H9 (cell line): ENCODE measurements at regions not wholly inside any gene's neighbourhood (a gene's known extent, or its start where the extent isn't known, plus 50 kb on each side); places are given as distances from the start of the nearest gene placed in this dataset.

Experiments
- DNase-seq: peaks from one replicate; pipeline ENCODE4 v3.0.0-alpha.2; 2017
- H2AFZ ChIP-seq: one replicate; pipeline ENCODE4 v1.6.1; 2013; ENCODE audit warnings: mild to moderate bottlenecking, low read length, control low read depth, moderate library complexity
- H2AK5ac ChIP-seq: 2 replicates; pipeline ENCODE4 v1.6.1; 2013; ENCODE audit warnings: low read length, control low read depth, mixed read lengths; ENCODE audit not compliant: insufficient read length
- H2BK120ac ChIP-seq: one replicate; pipeline ENCODE4 v1.6.1; 2013; ENCODE audit warnings: low read depth, mild to moderate bottlenecking, low read length, control low read depth, inconsistent platforms; ENCODE audit not compliant: poor library complexity, severe bottlenecking
- H2BK12ac ChIP-seq: 2 replicates; pipeline ENCODE4 v1.6.1; 2013; ENCODE audit warnings: low read length, control low read depth, mixed read lengths, low read depth; ENCODE audit not compliant: insufficient read length
- H2BK15ac ChIP-seq: 2 replicates; pipeline ENCODE4 v1.6.1; 2013; ENCODE audit warnings: low read depth, low read length, control low read depth
- H2BK20ac ChIP-seq: one replicate; pipeline ENCODE4 v1.6.1; 2013; ENCODE audit warnings: low read depth, mild to moderate bottlenecking, low read length, control low read depth, inconsistent platforms; ENCODE audit not compliant: poor library complexity, severe bottlenecking
- H2BK5ac ChIP-seq: 2 replicates; pipeline ENCODE4 v1.6.1; 2013; ENCODE audit warnings: low read length, control low read depth, mixed read lengths; ENCODE audit not compliant: insufficient read length
- H3K14ac ChIP-seq: 2 replicates; pipeline ENCODE4 v1.6.1; 2013; ENCODE audit warnings: low read length, control low read depth; ENCODE audit not compliant: insufficient read depth
- H3K18ac ChIP-seq: 2 replicates; pipeline ENCODE4 v1.6.1; 2013; ENCODE audit warnings: low read depth, mild to moderate bottlenecking, mixed read lengths, low read length, control low read depth; ENCODE audit not compliant: insufficient read length
- H3K23ac ChIP-seq: 2 replicates; pipeline ENCODE4 v1.6.1; 2013; ENCODE audit warnings: low read length, control low read depth, mixed read lengths, low read depth; ENCODE audit not compliant: insufficient read length
- H3K23me2 ChIP-seq: 2 replicates; pipeline ENCODE4 v1.6.1; 2013; ENCODE audit warnings: low read depth, mild to moderate bottlenecking, mixed read lengths, low read length, control low read depth; ENCODE audit not compliant: insufficient read length, poor library complexity, severe bottlenecking
- H3K27ac ChIP-seq: 2 replicates; pipeline ENCODE4 v1.5.1; 2013; ENCODE audit warnings: low read length, control low read depth, mixed read lengths, low read depth; ENCODE audit not compliant: insufficient read length
- H3K27me3 ChIP-seq: 2 replicates; pipeline ENCODE4 v1.6.1; 2013; ENCODE audit warnings: low read length, control low read depth, inconsistent platforms; ENCODE audit not compliant: insufficient read depth
- H3K4ac ChIP-seq: 2 replicates; pipeline ENCODE4 v1.6.1; 2013; ENCODE audit warnings: low read depth, mild to moderate bottlenecking, control low read depth, inconsistent platforms, low read length, moderate library complexity
- H3K4me1 ChIP-seq: 2 replicates; pipeline ENCODE4 v1.6.1; 2013; ENCODE audit warnings: low read length, control low read depth, inconsistent platforms; ENCODE audit not compliant: insufficient read depth
- H3K4me2 ChIP-seq: 2 replicates; pipeline ENCODE4 v1.6.1; 2013; ENCODE audit warnings: low read length, control low read depth, mixed read lengths; ENCODE audit not compliant: insufficient read length, insufficient read depth
- H3K56ac ChIP-seq: 2 replicates; pipeline ENCODE4 v1.6.1; 2013; ENCODE audit warnings: low read depth, mild to moderate bottlenecking, mixed read lengths, low read length, control low read depth; ENCODE audit not compliant: insufficient read length
- H3K79me1 ChIP-seq: 2 replicates; pipeline ENCODE4 v1.6.1; 2013; ENCODE audit warnings: low read depth, mild to moderate bottlenecking, moderate library complexity, low read length, control low read depth, inconsistent platforms; ENCODE audit not compliant: insufficient read depth, poor library complexity, severe bottlenecking
- H3K79me2 ChIP-seq: 2 replicates; pipeline ENCODE4 v1.6.1; 2013; ENCODE audit warnings: low read length, control low read depth, inconsistent platforms; ENCODE audit not compliant: insufficient read depth
- H3K9ac ChIP-seq: 2 replicates; pipeline ENCODE4 v1.6.1; 2013; ENCODE audit warnings: low read length, control low read depth, mixed read lengths; ENCODE audit not compliant: insufficient read length; ENCODE audit errors: extremely low read depth
- H3K9me3 ChIP-seq: one replicate; pipeline ENCODE4 v1.6.1; 2013; ENCODE audit warnings: low read depth, low read length, inconsistent platforms; ENCODE audit not compliant: control insufficient read depth
- H3T11ph ChIP-seq: one replicate; pipeline ENCODE4 v1.6.1; 2013; ENCODE audit warnings: mild to moderate bottlenecking, low read length, control low read depth, inconsistent platforms
- H4K20me1 ChIP-seq: one replicate; pipeline ENCODE4 v1.6.1; 2013; ENCODE audit not compliant: control insufficient read depth, insufficient read length, insufficient read depth
- H4K5ac ChIP-seq: 2 replicates; pipeline ENCODE4 v1.6.1; 2013; ENCODE audit warnings: low read depth, mild to moderate bottlenecking, mixed read lengths, low read length, control low read depth; ENCODE audit not compliant: insufficient read length
- H4K8ac ChIP-seq: replicated peaks from 2 replicates; pipeline ENCODE4 v1.6.1; 2013; ENCODE audit warnings: low read length, control low read depth, mixed read lengths, low read depth; ENCODE audit not compliant: insufficient read length
- H4K91ac ChIP-seq: 2 replicates; pipeline ENCODE4 v1.6.1; 2013; ENCODE audit warnings: low read depth, mild to moderate bottlenecking, moderate library complexity, mixed read lengths, low read length, control low read depth; ENCODE audit not compliant: insufficient read length
- H3K27ac Mint-ChIP-seq, 3 experiments: 2 replicates in 2 of 3; 3 replicates in 1 of 3; pipeline ENCODE4 v1.8.0; 2020 to 2021; ENCODE audit warnings: mixed read lengths in 3 of 3, mild to moderate bottlenecking in 1 of 3, moderate library complexity in 1 of 3
- H3K27me3 Mint-ChIP-seq: 2 replicates; pipeline ENCODE4 v1.8.0; 2021; ENCODE audit warnings: low read depth, mild to moderate bottlenecking, moderate library complexity, mixed read lengths
- H3K36me3 Mint-ChIP-seq, 3 experiments: 2 replicates in 2 of 3; 3 replicates in 1 of 3; pipeline ENCODE4 v1.8.0; 2020 to 2021; ENCODE audit warnings: low read depth in 3 of 3, mixed read lengths in 3 of 3; ENCODE audit not compliant: insufficient read depth in 1 of 3
- H3K4me1 Mint-ChIP-seq, 2 experiments: 2 replicates each; pipeline ENCODE4 v1.8.0; 2020; ENCODE audit warnings: mixed read lengths in 2 of 2
- H3K4me3 Mint-ChIP-seq, 2 experiments: 2 replicates in 1 of 2; 3 replicates in 1 of 2; pipeline ENCODE4 v1.8.0; 2020 to 2021; ENCODE audit warnings: mild to moderate bottlenecking in 2 of 2, mixed read lengths in 2 of 2, moderate library complexity in 1 of 2
- H3K9me3 Mint-ChIP-seq, 2 experiments: 2 replicates in 1 of 2; 3 replicates in 1 of 2; pipeline ENCODE4 v1.8.0; 2020; ENCODE audit warnings: mild to moderate bottlenecking in 2 of 2, mixed read lengths in 2 of 2, moderate library complexity in 1 of 2
- CTCF ChIP-seq: fragments of 200-600 bp; sonication (generic); conservative IDR thresholded peaks from 3 replicates; pipeline ENCODE4 v1.8.0; 2021; ENCODE audit warnings: antibody characterized with exemption, mild to moderate bottlenecking
- WGBS: extraction: QIAGEN DNeasy Blood & Tissue Kit; methylation state at CpG from one replicate; pipeline ENCODE4 v1.1.7; 2013; ENCODE audit warnings: missing lambda C conversion rate, low lambda C conversion rate, mixed read lengths; ENCODE audit not compliant: insufficient read length; ENCODE audit errors: extremely low coverage; 5-methylcytosine and 5-hydroxymethylcytosine counted together

- Histone ChIP-seq H3K27ac (no peak overlapping the region), H3K4ac (no peak overlapping the region), H3K23me2 (no peaks in the 10 kb centered on the region), H3K27me3 (no peaks in the 10 kb centered on the region), H2BK12ac (no peak overlapping the region), H2BK5ac (no peak overlapping the region), H3K4me2 (no peak overlapping the region), H3K14ac (no peak overlapping the region), H2BK15ac (no peak overlapping the region), H2BK20ac (no peak overlapping the region), H4K5ac (no peak overlapping the region), H3K56ac (no peak overlapping the region), H3K79me1 (no peaks in the 10 kb centered on the region), H3K9ac (no peak overlapping the region), H3K18ac (no peak overlapping the region), H3K79me2 (no peaks in the 10 kb centered on the region; the same call in 1 of the 2 replicates), H2AFZ (no peak overlapping the region), H2AK5ac (no peak overlapping the region), H3K4me1 (no peaks in the 10 kb centered on the region), H2BK120ac (no peak overlapping the region), H3K9me3 (no peaks in the 10 kb centered on the region), H3K23ac (no peak overlapping the region), H4K20me1 (no peaks in the 10 kb centered on the region), H3T11ph (no peak overlapping the region), H4K8ac (no peak overlapping the region), H4K91ac (no peak overlapping the region)
- no peak for TF ChIP-seq CTCF
- DNase-seq = no peak
- no peaks in the 10 kb centered on the region for H3K9me3 Mint-ChIP-seq
- H3K4me3 Mint-ChIP-seq = no peak overlapping the region
- no CpG with 5 or more reads among the region's 3 CpGs for WGBS
- no peak overlapping the region for H3K27ac Mint-ChIP-seq
- H3K27me3 Mint-ChIP-seq = peaks cover 2% of the 10 kb centered on the region; the same call in 1 of the 2 replicates
- no peaks in the 10 kb centered on the region for H3K4me1 Mint-ChIP-seq
- no peaks in the 10 kb centered on the region; a peak in 1 of 7 replicates for H3K36me3 Mint-ChIP-seq
Measured at GRCh38 chr14:87196436-87196835, 796.5 kb downstream of the GALC start.
